ENCODE measurements at regions not wholly inside any gene's neighbourhood (a gene's known extent, or its start where the extent isn't known, plus 50 kb on each side); places are given as distances from the start of the nearest gene placed in this dataset.

- no peak for TF ChIP-seq ZNF274 (IDR thresholded peaks at IDR 0.05; ENCODE audit: low read depth, low read length)
- TF ChIP-seq YY1 (IDR thresholded peaks at IDR 0.05; ENCODE audit: insufficient read depth, insufficient read length): no peak
- TF ChIP-seq SUZ12 (IDR thresholded peaks at IDR 0.05; ENCODE audit: extremely low read depth, insufficient read depth, insufficient read length): no peak
Observed at GRCh38 chr20:48066246-48066645, 281.0 kb upstream of the SULF2 start.
